Stomach (tissue), 4 donors: ENCODE measurements at regions not wholly inside any gene's neighbourhood (a gene's known extent, or its start where the extent isn't known, plus 50 kb on each side); places are given as distances from the start of the nearest gene placed in this dataset.

ENCODE experiments used
- CTCF ChIP-seq, 7 experiments: fragments of 450-650 bp in 4 of 7; fragments of 200-600 bp in 3 of 7; sonication (generic) in 3 of 7; IDR thresholded peaks; one replicate each; pipeline ENCODE4 v1.5.1; 2016 to 2019; ENCODE audit warnings: antibody characterized with exemption in 7 of 7, control low read depth in 2 of 7, mild to moderate bottlenecking in 1 of 7
- POLR2A ChIP-seq, 4 donors: fragments of 450-650 bp; IDR thresholded peaks; one replicate each; pipeline ENCODE4 v1.6.1; 2016; ENCODE audit warnings: antibody characterized with exemption in 4 of 4, control low read depth in 2 of 4, mild to moderate bottlenecking in 1 of 4, moderate library complexity in 1 of 4
- POLR2AphosphoS5 ChIP-seq, 3 donors: sonication (generic); formaldehyde crosslinking; IDR thresholded peaks; one replicate each; pipeline ENCODE4 v1.6.1; 2016; ENCODE audit warnings: antibody characterized with exemption in 3 of 3

GRCh38 chr21:20445971-20446370 is 552.2 kb upstream of the NCAM2 start:
- TF ChIP-seq CTCF (IDR thresholded peaks at IDR 0.05) = no peak
- TF ChIP-seq POLR2A (IDR thresholded peaks at IDR 0.05) = no peak
- TF ChIP-seq POLR2AphosphoS5 (IDR thresholded peaks at IDR 0.05) = no peak
